Posterior cingulate gyrus (tissue), 11 donors: ENCODE measurements at regions not wholly inside any gene's neighbourhood (a gene's known extent, or its start where the extent isn't known, plus 50 kb on each side); places are given as distances from the start of the nearest gene placed in this dataset.

Experiments
- DNase-seq, 10 donors: peaks; one replicate each; pipeline versions ENCODE4 v3.0.0 to v3.0.0-alpha.2; 2020 to 2021; ENCODE audit warnings: mixed read lengths in 3 of 10
- intact Hi-C: fragments of 100-400 bp; cut with DNase I; formaldehyde crosslinking; loops from one replicate; pipeline ENCODE4 v1.15.1; 2023

- DNase-seq = no peak
- intact Hi-C loops = no loop called here
These were observed 90.6 kb downstream of the TNFSF13B start for GRCh38 chr13:108360139-108360538.

GRCh38 chr13:108361769-108362168 is 92.3 kb downstream of the TNFSF13B start:
- peak in 2 of 10 donors; percentile 22 to 58 for DNase-seq

GRCh38 chr13:108363666-108364065 is 94.1 kb downstream of the TNFSF13B start:
- intact Hi-C loops = no loop called here

More at GRCh38 chr13:108361769-108362168, 92.3 kb downstream of the TNFSF13B start:
- intact Hi-C loops = no loop called here

GRCh38 chr13:108365255-108365654 is 95.7 kb downstream of the TNFSF13B start:
- no peak for DNase-seq
- intact Hi-C loops = no loop called here

More at GRCh38 chr13:108363666-108364065, 94.1 kb downstream of the TNFSF13B start:
- DNase-seq = no peak

- intact Hi-C loops = no loop called here
- no peak for DNase-seq
These were observed 98.9 kb downstream of the TNFSF13B start for GRCh38 chr13:108368250-108368905.

GRCh38 chr13:108369412-108369811 is 99.9 kb downstream of the TNFSF13B start:
- DNase-seq = no peak
- intact Hi-C loops = no loop called here

- DNase-seq = no peak
- intact Hi-C loops = no loop called here
These were observed 105.5 kb downstream of the TNFSF13B start for GRCh38 chr13:108375034-108375433.

- intact Hi-C loops = no loop called here
- no peak for DNase-seq
These were observed 106.3 kb downstream of the TNFSF13B start for GRCh38 chr13:108375772-108376171.

- no peak for DNase-seq
- intact Hi-C loops = no loop called here
These were observed 106.8 kb downstream of the TNFSF13B start for GRCh38 chr13:108376308-108376707.

GRCh38 chr13:108377646-108378206 is 108.2 kb downstream of the TNFSF13B start:
- no peak for DNase-seq
- intact Hi-C loops = no loop called here

- no peak for DNase-seq
- intact Hi-C loops = no loop called here
These were observed 114.1 kb downstream of the TNFSF13B start for GRCh38 chr13:108383667-108384066.

- intact Hi-C loops = no loop called here
- no peak for DNase-seq
These were observed 117.6 kb downstream of the TNFSF13B start for GRCh38 chr13:108387156-108387555.

GRCh38 chr13:108402850-108403249 is 133.3 kb downstream of the TNFSF13B start:
- DNase-seq = no peak
- intact Hi-C loops = no loop called here

- DNase-seq = no peak
- intact Hi-C loops = no loop called here
These were observed 138.0 kb downstream of the TNFSF13B start for GRCh38 chr13:108407495-108407894.

GRCh38 chr13:108408672-108409071 is 139.2 kb downstream of the TNFSF13B start:
- DNase-seq = no peak
- intact Hi-C loops = no loop called here

GRCh38 chr13:108409730-108410129 is 140.2 kb downstream of the TNFSF13B start:
- DNase-seq = no peak
- intact Hi-C loops = no loop called here

GRCh38 chr13:108419768-108420167 is 150.2 kb downstream of the TNFSF13B start:
- intact Hi-C loops = no loop called here
- peak in 1 of 10 donors; percentile 38 for DNase-seq

GRCh38 chr13:108425056-108425455 is 155.5 kb downstream of the TNFSF13B start:
- DNase-seq = no peak
- intact Hi-C loops = no loop called here

GRCh38 chr13:108426893-108427292 is 157.4 kb downstream of the TNFSF13B start:
- DNase-seq = no peak
- intact Hi-C loops = no loop called here

- intact Hi-C loops = no loop called here
- DNase-seq = peak in 4 of 10 donors; percentile 13 to 81 (median 58)
These were observed 157.8 kb downstream of the TNFSF13B start for GRCh38 chr13:108427355-108427754.

GRCh38 chr13:108428691-108429090 is 159.2 kb downstream of the TNFSF13B start:
- intact Hi-C loops = no loop called here
- no peak for DNase-seq

GRCh38 chr13:108433976-108434755 is 164.6 kb downstream of the TNFSF13B start:
- intact Hi-C loops = no loop called here
- no peak for DNase-seq
